ENCODE measurements at regions not wholly inside any gene's neighbourhood (a gene's known extent, or its start where the extent isn't known, plus 50 kb on each side); places are given as distances from the start of the nearest gene placed in this dataset.

GRCh38 chr10:91034042-91034441 lies 113.2 kb upstream of the ANKRD1 start:
- TF ChIP-seq CTCF (conservative IDR thresholded peaks at IDR 0.05; ENCODE audit: low read length) (peak; percentile 42; the same call in 1 of the 2 replicates), EZH2phosphoT487 (IDR thresholded peaks at IDR 0.05; ENCODE audit: borderline replicate concordance) (no peak)
- Histone ChIP-seq H3K4me2 (ENCODE audit: low read depth, low read length, poor library complexity, severe bottlenecking) (peak overlapping the region; percentile 45), H2AFZ (ENCODE audit: low read length) (peak overlapping the region; percentile 71)

GRCh38 chr10:91034494-91035159 lies 113.7 kb upstream of the ANKRD1 start:
- no peaks in the 10 kb centered on the region for H3K79me2 ChIP-seq (ENCODE audit: insufficient read depth, low read length)
- TF ChIP-seq CTCF (conservative IDR thresholded peaks at IDR 0.05; ENCODE audit: low read length) (no peak), EZH2phosphoT487 (IDR thresholded peaks at IDR 0.05; ENCODE audit: borderline replicate concordance) (no peak)
- peaks cover 16% of the 10 kb centered on the region for H3K4me1 ChIP-seq (ENCODE audit: insufficient read depth, low read length, poor library complexity, severe bottlenecking)
- no peaks in the 10 kb centered on the region for H3K36me3 ChIP-seq (ENCODE audit: insufficient read depth, low read length)
- no peaks in the 10 kb centered on the region for H3F3A ChIP-seq (ENCODE audit: low read depth)
- no peaks in the 10 kb centered on the region for H3K9me2 ChIP-seq (replicated peaks; ENCODE audit: low read depth, low read length)
- H3K4me2 ChIP-seq (ENCODE audit: low read depth, low read length, poor library complexity, severe bottlenecking), result peak overlapping the region; percentile 45
- peaks cover 12% of the 10 kb centered on the region for H3K27me3 ChIP-seq (ENCODE audit: insufficient read depth, low read length, poor library complexity, severe bottlenecking)
- no peaks in the 10 kb centered on the region for H4K20me1 ChIP-seq (ENCODE audit: insufficient read depth, low read length, poor library complexity, severe bottlenecking)
- H3K4me3 ChIP-seq (ENCODE audit: low read length, poor library complexity, severe bottlenecking), result peak overlapping the region; percentile 3
- H2AFZ ChIP-seq (ENCODE audit: low read length), result peak overlapping the region; percentile 71
- H3K9me3 ChIP-seq (ENCODE audit: insufficient read depth, low read depth, low read length), result no peaks in the 10 kb centered on the region
- no peak overlapping the region for H3K9ac ChIP-seq (ENCODE audit: low read depth, low read length, poor library complexity, severe bottlenecking)

More at GRCh38 chr10:91034042-91034441, 113.2 kb upstream of the ANKRD1 start:
- Histone ChIP-seq H3K27me3 (ENCODE audit: insufficient read depth, low read length, poor library complexity, severe bottlenecking) (peaks cover 12% of the 10 kb centered on the region), H3K36me3 (ENCODE audit: insufficient read depth, low read length) (no peaks in the 10 kb centered on the region), H3K9me3 (ENCODE audit: insufficient read depth, low read depth, low read length) (no peaks in the 10 kb centered on the region), H3K4me1 (ENCODE audit: insufficient read depth, low read length, poor library complexity, severe bottlenecking) (peaks cover 16% of the 10 kb centered on the region), H3K79me2 (ENCODE audit: insufficient read depth, low read length) (no peaks in the 10 kb centered on the region), H3K4me3 (ENCODE audit: low read length, poor library complexity, severe bottlenecking) (peak overlapping the region; percentile 3), H3K9ac (ENCODE audit: low read depth, low read length, poor library complexity, severe bottlenecking) (no peak overlapping the region), H3F3A (ENCODE audit: low read depth) (no peaks in the 10 kb centered on the region), H4K20me1 (ENCODE audit: insufficient read depth, low read length, poor library complexity, severe bottlenecking) (no peaks in the 10 kb centered on the region), H3K9me2 (replicated peaks; ENCODE audit: low read depth, low read length) (no peaks in the 10 kb centered on the region)

GRCh38 chr10:91035650-91036292 lies 114.9 kb upstream of the ANKRD1 start:
- H2AFZ ChIP-seq (ENCODE audit: low read length), result no peak overlapping the region
- H3K79me2 ChIP-seq (ENCODE audit: insufficient read depth, low read length), result no peaks in the 10 kb centered on the region
- H3K27me3 ChIP-seq (ENCODE audit: insufficient read depth, low read length, poor library complexity, severe bottlenecking), result peaks cover 12% of the 10 kb centered on the region
- no peaks in the 10 kb centered on the region for H3F3A ChIP-seq (ENCODE audit: low read depth)
- no peaks in the 10 kb centered on the region for H3K9me3 ChIP-seq (ENCODE audit: insufficient read depth, low read depth, low read length)
- peaks cover 16% of the 10 kb centered on the region for H3K4me1 ChIP-seq (ENCODE audit: insufficient read depth, low read length, poor library complexity, severe bottlenecking)
- H3K4me3 ChIP-seq (ENCODE audit: low read length, poor library complexity, severe bottlenecking), result no peak overlapping the region
- H4K20me1 ChIP-seq (ENCODE audit: insufficient read depth, low read length, poor library complexity, severe bottlenecking), result no peaks in the 10 kb centered on the region
- H3K9ac ChIP-seq (ENCODE audit: low read depth, low read length, poor library complexity, severe bottlenecking), result no peak overlapping the region
- no peak overlapping the region for H3K4me2 ChIP-seq (ENCODE audit: low read depth, low read length, poor library complexity, severe bottlenecking)
- TF ChIP-seq EZH2phosphoT487 (IDR thresholded peaks at IDR 0.05; ENCODE audit: borderline replicate concordance) (no peak), CTCF (conservative IDR thresholded peaks at IDR 0.05; ENCODE audit: low read length) (no peak)
- H3K9me2 ChIP-seq (replicated peaks; ENCODE audit: low read depth, low read length), result no peaks in the 10 kb centered on the region
- H3K36me3 ChIP-seq (ENCODE audit: insufficient read depth, low read length), result no peaks in the 10 kb centered on the region

Data from Loucy (cell line).